HG03097 (cell line): ENCODE measurements at regions not wholly inside any gene's neighbourhood (a gene's known extent, or its start where the extent isn't known, plus 50 kb on each side); places are given as distances from the start of the nearest gene placed in this dataset.

ENCODE experiments used
- ATAC-seq: cut with Tn5 transposase; IDR thresholded peaks from one replicate; pipeline ENCODE4 v1.9.1; 2021; ENCODE audit not compliant: unreplicated experiment, low FRiP score

GRCh38 chr18:78367996-78368395 is 611.6 kb upstream of the SALL3 start:
- no peak for ATAC-seq

GRCh38 chr18:78368726-78369125 is 610.9 kb upstream of the SALL3 start:
- no peak for ATAC-seq

GRCh38 chr18:78376046-78376445 is 603.6 kb upstream of the SALL3 start:
- no peak for ATAC-seq

- no peak for ATAC-seq
Measured at GRCh38 chr18:78378403-78378802, 601.2 kb upstream of the SALL3 start.

GRCh38 chr18:78378983-78379382 is 600.6 kb upstream of the SALL3 start:
- ATAC-seq, result no peak

GRCh38 chr18:78390348-78390951 is 589.2 kb upstream of the SALL3 start:
- no peak for ATAC-seq

- no peak for ATAC-seq
Measured at GRCh38 chr18:78390952-78391348, 588.7 kb upstream of the SALL3 start.

GRCh38 chr18:78393086-78393862 is 586.3 kb upstream of the SALL3 start:
- no peak for ATAC-seq

GRCh38 chr18:78396077-78396476 is 583.5 kb upstream of the SALL3 start:
- no peak for ATAC-seq

- no peak for ATAC-seq
Measured at GRCh38 chr18:78396756-78397155, 582.9 kb upstream of the SALL3 start.

GRCh38 chr18:78399992-78400503 is 579.6 kb upstream of the SALL3 start:
- no peak for ATAC-seq

GRCh38 chr18:78402440-78402839 is 577.2 kb upstream of the SALL3 start:
- ATAC-seq, result no peak

GRCh38 chr18:78402966-78403365 is 576.7 kb upstream of the SALL3 start:
- ATAC-seq, result no peak

- ATAC-seq, result no peak
Measured at GRCh38 chr18:78403371-78403770, 576.2 kb upstream of the SALL3 start.

GRCh38 chr18:78405763-78406162 is 573.9 kb upstream of the SALL3 start:
- ATAC-seq, result no peak

GRCh38 chr18:78406743-78407465 is 572.7 kb upstream of the SALL3 start:
- no peak for ATAC-seq

- no peak for ATAC-seq
Measured at GRCh38 chr18:78407466-78407844, 572.2 kb upstream of the SALL3 start.

GRCh38 chr18:78408623-78409022 is 571.0 kb upstream of the SALL3 start:
- no peak for ATAC-seq

- ATAC-seq, result no peak
Measured at GRCh38 chr18:78410094-78410786, 569.4 kb upstream of the SALL3 start.

- ATAC-seq, result no peak
Measured at GRCh38 chr18:78411539-78411938, 568.1 kb upstream of the SALL3 start.

- ATAC-seq, result no peak
Measured at GRCh38 chr18:78414302-78414701, 565.3 kb upstream of the SALL3 start.
